ENCODE measurements at regions not wholly inside any gene's neighbourhood (a gene's known extent, or its start where the extent isn't known, plus 50 kb on each side); places are given as distances from the start of the nearest gene placed in this dataset.
A peak's percentile ranks its signal among the peaks of the same experiment; 100 is the strongest.

GRCh38 chr2:195382186-195382585 lies 274.8 kb upstream of the SLC39A10 start:
- FAIRE-seq: no peak
- TF ChIP-seq NR2C2 (IDR thresholded peaks at IDR 0.05; ENCODE audit: borderline replicate concordance, control insufficient read depth, insufficient read length, low read depth) (no peak), RBBP5 (conservative IDR thresholded peaks at IDR 0.05) (no peak), RFX5 (IDR thresholded peaks at IDR 0.05; ENCODE audit: low read depth, low read length) (no peak), SUPT20H (IDR thresholded peaks at IDR 0.05; ENCODE audit: borderline replicate concordance, control insufficient read depth, low read depth, low read length) (no peak), MTA3 (IDR thresholded peaks at IDR 0.05; ENCODE audit: borderline replicate concordance, low read length) (no peak), KDM1A (IDR thresholded peaks at IDR 0.05; ENCODE audit: borderline replicate concordance) (no peak), BMI1 (IDR thresholded peaks at IDR 0.05; ENCODE audit: borderline replicate concordance) (no peak), FOS (IDR thresholded peaks at IDR 0.05; ENCODE audit: borderline replicate concordance, extremely low read depth, insufficient read length) (no peak), TBL1XR1 (IDR thresholded peaks at IDR 0.05; ENCODE audit: low read depth, low read length) (no peak), NFIC (IDR thresholded peaks at IDR 0.05; ENCODE audit: low read depth, low read length) (no peak), KAT2A (conservative IDR thresholded peaks at IDR 0.05; ENCODE audit: control insufficient read depth, low read depth, low read length) (no peak), EP300 (IDR thresholded peaks at IDR 0.05; ENCODE audit: borderline replicate concordance in 1 of 2, control insufficient read depth in 1 of 2, low read depth in 2 of 2, low read length in 2 of 2) (no peak), E4F1 (IDR thresholded peaks at IDR 0.05; ENCODE audit: borderline replicate concordance, partially characterized antibody) (no peak), PML (IDR thresholded peaks at IDR 0.05; ENCODE audit: low read length) (no peak), ZBTB33 (IDR thresholded peaks at IDR 0.05) (no peak), E2F4 (IDR thresholded peaks at IDR 0.05; ENCODE audit: low read depth, low read length) (no peak), ZZZ3 (IDR thresholded peaks at IDR 0.05; ENCODE audit: control insufficient read depth, insufficient read length, low read depth) (no peak), FOXK2 (IDR thresholded peaks at IDR 0.05) (no peak), YBX1 (IDR thresholded peaks at IDR 0.05) (no peak)

More at GRCh38 chr2:195382186-195382585, 274.8 kb upstream of the SLC39A10 start:
- no peaks in the 10 kb centered on the region for H3K79me2 ChIP-seq (ENCODE audit: control insufficient read depth, insufficient read depth, low read length)
- H3K9ac ChIP-seq (ENCODE audit: control insufficient read depth, insufficient read depth, low read length): no peak overlapping the region
- SMC1A ChIA-PET (ENCODE audit: uncharacterized antibody, unreplicated experiment): no interaction called here
- BruUV-seq (replicated peaks): no TSS peak
- DNase-seq (ENCODE audit: low read depth, low spot score) (no peak), ATAC-seq (0 out of 3 replicates have a peak, but pooled peaks have one; percentile 43)
- no peak overlapping the region for H3K27ac ChIP-seq (ENCODE audit: control insufficient read depth, insufficient read depth)
- no peak overlapping the region for H3K4me2 ChIP-seq (ENCODE audit: control insufficient read depth, insufficient read depth)
- in situ Hi-C loops (cut with MboI): no loop called here
- H2AFZ ChIP-seq (ENCODE audit: control insufficient read depth, low read depth, low read length): no peak overlapping the region; the same call in 1 of the 2 replicates
- H4K20me1 ChIP-seq (ENCODE audit: control insufficient read depth, insufficient read depth): no peaks in the 10 kb centered on the region
- POLR2A ChIA-PET: no interaction called here
- 0% methylated on average over 2 of the region's 2 CpGs for WGBS (ENCODE audit: insufficient coverage, insufficient replicate concordance, low lambda C conversion rate, missing lambda C conversion rate)
- no peaks in the 10 kb centered on the region for H3K27me3 ChIP-seq (replicated peaks in 1 of 2; ENCODE audit: control insufficient read depth in 2 of 2, insufficient read depth in 2 of 2, low read length in 1 of 2)
- RAD21 ChIA-PET (ENCODE audit: unreplicated experiment): no interaction called here
- no peaks in the 10 kb centered on the region for H3K36me3 ChIP-seq (ENCODE audit: control insufficient read depth in 2 of 2, insufficient read depth in 2 of 2, low read length in 1 of 2)
- H3K9me3 ChIP-seq (replicated peaks; ENCODE audit: control insufficient read depth, insufficient read depth, low read length): no peaks in the 10 kb centered on the region
- H3K4me1 ChIP-seq (ENCODE audit: control insufficient read depth, insufficient read depth, low read length): no peaks in the 10 kb centered on the region
- intact Hi-C loops (cut with micrococcal nuclease; ENCODE audit: unreplicated experiment): no loop called here
- CTCF ChIA-PET: no interaction called here
- H3K4me3 ChIP-seq: no peak overlapping the region

Data from GM12878 (cell line).